ENCODE measurements at regions not wholly inside any gene's neighbourhood (a gene's known extent, or its start where the extent isn't known, plus 50 kb on each side); places are given as distances from the start of the nearest gene placed in this dataset.

DNA sequence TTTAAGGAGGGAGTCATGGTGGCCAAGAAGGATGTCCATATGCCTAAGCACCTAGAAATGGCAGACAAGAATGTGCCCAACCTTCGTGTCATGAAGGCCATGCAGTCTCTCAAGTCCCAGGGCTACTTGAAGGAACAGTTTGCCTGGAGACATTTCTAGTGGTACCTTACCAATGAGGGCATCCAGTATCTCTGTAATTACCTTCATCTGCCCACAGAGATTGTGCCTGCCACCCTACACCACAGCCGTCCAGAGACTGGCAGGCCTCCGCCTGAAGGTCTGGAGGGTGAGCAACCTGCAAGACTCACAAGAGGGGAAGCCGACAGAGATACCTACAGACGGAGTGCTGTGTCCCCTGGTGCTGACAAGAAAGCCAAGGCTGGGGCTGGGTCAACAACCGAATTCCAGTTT, 115.0 kb downstream of the HFE start:
- TF ChIP-seq, protein P1, sequence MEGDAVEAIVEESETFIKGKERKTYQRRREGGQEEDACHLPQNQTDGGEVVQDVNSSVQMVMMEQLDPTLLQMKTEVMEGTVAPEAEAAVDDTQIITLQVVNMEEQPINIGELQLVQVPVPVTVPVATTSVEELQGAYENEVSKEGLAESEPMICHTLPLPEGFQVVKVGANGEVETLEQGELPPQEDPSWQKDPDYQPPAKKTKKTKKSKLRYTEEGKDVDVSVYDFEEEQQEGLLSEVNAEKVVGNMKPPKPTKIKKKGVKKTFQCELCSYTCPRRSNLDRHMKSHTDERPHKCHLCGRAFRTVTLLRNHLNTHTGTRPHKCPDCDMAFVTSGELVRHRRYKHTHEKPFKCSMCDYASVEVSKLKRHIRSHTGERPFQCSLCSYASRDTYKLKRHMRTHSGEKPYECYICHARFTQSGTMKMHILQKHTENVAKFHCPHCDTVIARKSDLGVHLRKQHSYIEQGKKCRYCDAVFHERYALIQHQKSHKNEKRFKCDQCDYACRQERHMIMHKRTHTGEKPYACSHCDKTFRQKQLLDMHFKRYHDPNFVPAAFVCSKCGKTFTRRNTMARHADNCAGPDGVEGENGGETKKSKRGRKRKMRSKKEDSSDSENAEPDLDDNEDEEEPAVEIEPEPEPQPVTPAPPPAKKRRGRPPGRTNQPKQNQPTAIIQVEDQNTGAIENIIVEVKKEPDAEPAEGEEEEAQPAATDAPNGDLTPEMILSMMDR (IDR thresholded peaks at IDR 0.05; ENCODE audit: low read depth, low read length, missing control alignments) = no peak
- DNase-seq (ENCODE audit: extremely low read depth, low read depth) = no peak
- H3K4me3 ChIP-seq (replicated peaks; ENCODE audit: low read depth, low read length) = no peak overlapping the region

- no peak for DNase-seq (ENCODE audit: extremely low read depth, low read depth)
- H3K4me3 ChIP-seq (replicated peaks; ENCODE audit: low read depth, low read length) = no peak overlapping the region
- TF ChIP-seq, protein P1 (IDR thresholded peaks at IDR 0.05; ENCODE audit: low read depth, low read length, missing control alignments) = no peak
Observed at GRCh38 chr6:26202811-26203583, 115.8 kb downstream of the HFE start.

GRCh38 chr6:26204332-26205160, 117.3 kb downstream of the HFE start:
- DNase-seq (ENCODE audit: extremely low read depth, low read depth) = peak; percentile 99
- TF ChIP-seq, protein P1 (IDR thresholded peaks at IDR 0.05; ENCODE audit: low read depth, low read length, missing control alignments) = peak; percentile 13
- peak overlapping the region; percentile 68 for H3K4me3 ChIP-seq (replicated peaks; ENCODE audit: low read depth, low read length)

DNA sequence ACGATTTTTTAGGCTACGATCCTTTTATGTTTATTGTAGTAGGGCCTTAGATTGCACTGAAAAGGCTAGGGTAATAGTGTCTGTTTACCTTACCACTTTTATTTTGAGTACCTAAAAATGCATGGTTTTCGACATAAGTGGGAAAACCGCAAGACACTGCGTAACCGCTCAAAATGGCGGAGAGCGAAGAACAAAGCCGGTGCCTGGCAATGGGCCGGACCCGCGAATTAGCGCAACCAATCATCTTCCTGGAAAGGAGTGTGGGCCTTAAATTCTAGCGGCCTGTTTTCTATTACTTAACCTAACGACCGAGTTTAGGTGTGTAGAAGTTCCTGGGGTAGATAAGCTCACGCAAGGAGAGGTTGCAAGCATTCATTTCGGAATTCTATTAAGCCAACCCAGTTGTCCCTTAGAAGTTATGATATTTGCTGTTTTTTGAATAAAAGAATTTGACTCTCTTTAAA, 118.0 kb downstream of the HFE start:
- no peak for DNase-seq (ENCODE audit: extremely low read depth, low read depth)
- peak overlapping the region; percentile 68 for H3K4me3 ChIP-seq (replicated peaks; ENCODE audit: low read depth, low read length)
- TF ChIP-seq, protein P1 (IDR thresholded peaks at IDR 0.05; ENCODE audit: low read depth, low read length, missing control alignments) = no peak

GRCh38 chr6:26205625-26206574, 118.7 kb downstream of the HFE start:
- no peak for DNase-seq (ENCODE audit: extremely low read depth, low read depth)
- TF ChIP-seq, protein P1 (IDR thresholded peaks at IDR 0.05; ENCODE audit: low read depth, low read length, missing control alignments) = no peak
- H3K4me3 ChIP-seq (replicated peaks; ENCODE audit: low read depth, low read length) = peak overlapping the region; percentile 68
